ENCODE measurements at regions not wholly inside any gene's neighbourhood (a gene's known extent, or its start where the extent isn't known, plus 50 kb on each side); places are given as distances from the start of the nearest gene placed in this dataset.

- H3K4me3 ChIP-seq (ENCODE audit: extremely low read depth in 1 of 4, insufficient read depth in 2 of 4, low read depth in 3 of 4, low read length in 4 of 4) = no peak overlapping the region
- no peak overlapping the region for H3K4ac ChIP-seq (replicated peaks; ENCODE audit: insufficient read length, low read depth, low read length)
- peaks cover 0 to 12% (median 6%) of the 10 kb centered on the region in 4 experiments; a peak in 2 of 7 replicates for H3K4me1 ChIP-seq (replicated peaks in 1 of 4; ENCODE audit: control insufficient read depth in 3 of 4, insufficient read depth in 4 of 4, low read length in 3 of 4)
- no peak overlapping the region for H4K5ac ChIP-seq (ENCODE audit: insufficient read length, low read depth, low read length)
- H2BK120ac ChIP-seq (replicated peaks; ENCODE audit: low read depth, low read length) = no peak overlapping the region
- no peaks in the 10 kb centered on the region for H3K36me3 ChIP-seq (ENCODE audit: control insufficient read depth in 2 of 4, insufficient read depth in 4 of 4, low read length in 3 of 4)
- H3K79me2 ChIP-seq (ENCODE audit: control insufficient read depth in 1 of 2, insufficient read depth in 2 of 2, low read length in 2 of 2) = no peaks in the 10 kb centered on the region
- H3K56ac ChIP-seq (replicated peaks; ENCODE audit: insufficient read length, low read depth, low read length) = no peak overlapping the region
- no peak overlapping the region for H2AFZ ChIP-seq (ENCODE audit: low read length)
- no peak overlapping the region for H2BK5ac ChIP-seq (ENCODE audit: low read depth, low read length)
- H3K79me1 ChIP-seq (ENCODE audit: low read depth, low read length) = no peaks in the 10 kb centered on the region
- H2AK5ac ChIP-seq (ENCODE audit: low read depth, low read length) = no peak overlapping the region
- no peak overlapping the region for H2BK20ac ChIP-seq (ENCODE audit: low read length)
- TF ChIP-seq RXRA (IDR thresholded peaks at IDR 0.05; ENCODE audit: insufficient read depth, low read depth, low read length) = no peak
- no peak for TF ChIP-seq SIX5 (IDR thresholded peaks at IDR 0.05; ENCODE audit: low read depth, low read length)
- TF ChIP-seq NRF1 (IDR thresholded peaks at IDR 0.05; ENCODE audit: low read depth, low read length) = no peak
- TF ChIP-seq FOSL1 (IDR thresholded peaks at IDR 0.05; ENCODE audit: insufficient read depth, low read depth, low read length) = no peak
- no peak for TF ChIP-seq RNF2 (IDR thresholded peaks at IDR 0.05; ENCODE audit: borderline replicate concordance, low read depth, low read length, missing control alignments, poor library complexity, severe bottlenecking)
- TF ChIP-seq RBBP5 (IDR thresholded peaks at IDR 0.05; ENCODE audit: borderline replicate concordance, low read depth, low read length) = no peak
- POLR2A ChIA-PET (ENCODE audit: partially characterized antibody) = no interaction called here
- CTCF ChIA-PET (ENCODE audit: partially characterized antibody) = no interaction called here
- H3K23ac ChIP-seq (ENCODE audit: insufficient read length) = no peak overlapping the region
- no peak overlapping the region for H4K91ac ChIP-seq (replicated peaks; ENCODE audit: insufficient read length, low read length)
- H3K27ac ChIP-seq (ENCODE audit: low read depth, low read length) = no peak overlapping the region
- H4K20me1 ChIP-seq (replicated peaks in 1 of 2; ENCODE audit: control insufficient read depth in 1 of 2, insufficient read depth in 2 of 2, low read length in 2 of 2) = no peaks in the 10 kb centered on the region
- H3K14ac ChIP-seq (ENCODE audit: insufficient read length) = no peak overlapping the region
- H2BK15ac ChIP-seq (ENCODE audit: low read length) = no peak overlapping the region
- DNase-seq (ENCODE audit: low read depth in 1 of 2, low spot score in 2 of 2) = no peak
- no peak overlapping the region for H2BK12ac ChIP-seq (ENCODE audit: low read depth, low read length)
- H3K9ac ChIP-seq (replicated peaks in 1 of 4; ENCODE audit: extremely low read depth in 1 of 4, low read depth in 3 of 4, low read length in 3 of 4) = no peak overlapping the region
- FAIRE-seq = no peak
- H3K4me2 ChIP-seq (ENCODE audit: insufficient read depth in 1 of 2, low read depth in 2 of 2, low read length in 2 of 2) = no peak overlapping the region
- H3K27me3 ChIP-seq (replicated peaks in 1 of 4; ENCODE audit: control insufficient read depth in 3 of 4, extremely low read depth in 1 of 4, insufficient read depth in 3 of 4, low read length in 3 of 4) = no peaks in the 10 kb centered on the region
- no peaks in the 10 kb centered on the region; the same call in 1 of the 2 replicates for H3K23me2 ChIP-seq (ENCODE audit: low read depth, low read length)
- no peaks in the 10 kb centered on the region for H3K9me3 ChIP-seq (ENCODE audit: insufficient read depth in 2 of 2, low read depth in 1 of 2, low read length in 1 of 2)
- H4K8ac ChIP-seq (ENCODE audit: extremely low read depth, insufficient read depth, low read length) = no peak overlapping the region
- 96% methylated on average over 1 of the region's 1 CpG; no CpG with 5 or more reads in 1 of the 2 experiments for WGBS, 2 experiments (ENCODE audit: extremely low coverage in 1 of 2, insufficient coverage in 1 of 2, insufficient read length in 1 of 2, insufficient replicate concordance in 2 of 2, low coverage in 1 of 2, low lambda C conversion rate in 2 of 2, missing lambda C conversion rate in 1 of 2)
- no peak overlapping the region for H3K18ac ChIP-seq (ENCODE audit: extremely low read depth, low read length)
Measured at GRCh38 chr4:56224641-56225040, 162.7 kb downstream of the AASDH start.
